Activated CD8-positive, alpha-beta memory T cell treated with anti-CD3 and anti-CD28 coated beads for 36 hours (primary cell): ENCODE measurements at regions not wholly inside any gene's neighbourhood (a gene's known extent, or its start where the extent isn't known, plus 50 kb on each side); places are given as distances from the start of the nearest gene placed in this dataset.

Experiments used
- CTCF ChIA-PET: fragments of 350-600 bp; sonication (Branson Sonifier 250); formaldehyde crosslinking; loops from one replicate; lab custom pipeline; 2021; ENCODE audit warnings: antibody characterized with exemption; lab: Charles Lee
- POLR2A ChIA-PET: fragments of 350-600 bp; sonication (Branson Sonifier 250); formaldehyde crosslinking; loops from one replicate; lab custom pipeline; 2021; ENCODE audit warnings: antibody characterized with exemption; lab: Charles Lee

DNA sequence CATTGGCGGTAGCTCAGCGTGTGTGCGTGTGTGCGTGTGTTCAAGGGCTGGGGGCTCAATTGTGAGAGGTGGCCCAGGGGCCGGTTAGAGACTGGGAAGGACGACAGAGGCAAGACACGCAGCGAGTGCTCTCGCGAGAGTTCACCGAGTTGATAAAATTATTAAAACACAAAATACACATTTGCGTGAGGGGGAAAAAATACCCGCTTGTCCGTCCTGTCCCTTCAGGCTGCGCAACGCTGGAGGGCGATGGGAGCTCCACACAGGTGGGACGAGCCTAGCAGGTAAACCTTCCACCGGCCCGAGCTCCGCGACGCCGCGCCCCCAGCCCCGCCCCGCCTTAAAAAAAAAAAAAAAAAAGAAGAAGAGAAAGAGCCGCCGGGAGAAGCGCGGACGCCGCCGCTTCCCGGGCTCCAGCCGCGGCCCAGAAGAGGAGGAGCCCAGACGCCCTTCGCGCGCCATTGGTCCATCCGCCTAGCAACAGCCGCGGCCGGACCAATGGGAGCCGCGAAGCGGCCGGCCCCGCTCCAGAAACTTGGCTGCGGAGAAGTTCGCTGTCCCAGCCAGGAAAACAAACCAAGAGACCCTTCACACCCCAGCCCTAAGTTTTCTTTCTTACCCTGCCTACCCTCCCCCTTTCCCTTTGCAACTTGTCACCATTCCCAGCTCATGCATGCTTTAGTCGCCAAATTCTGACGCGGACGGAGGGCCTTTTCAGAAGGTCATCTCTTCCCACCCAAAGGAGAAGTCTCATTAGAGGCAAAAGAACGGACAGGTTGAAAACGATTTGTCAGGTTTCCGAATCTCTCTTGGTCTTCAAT lies 169.9 kb upstream of the MAF start:
- ChIA-PET CTCF (interaction anchor here (1.3 kb wide), 1 partner anchor 16 kb away, joined by 3 read pairs; no protein-coding TSS in a partner anchor), POLR2A (no interaction called here)

DNA sequence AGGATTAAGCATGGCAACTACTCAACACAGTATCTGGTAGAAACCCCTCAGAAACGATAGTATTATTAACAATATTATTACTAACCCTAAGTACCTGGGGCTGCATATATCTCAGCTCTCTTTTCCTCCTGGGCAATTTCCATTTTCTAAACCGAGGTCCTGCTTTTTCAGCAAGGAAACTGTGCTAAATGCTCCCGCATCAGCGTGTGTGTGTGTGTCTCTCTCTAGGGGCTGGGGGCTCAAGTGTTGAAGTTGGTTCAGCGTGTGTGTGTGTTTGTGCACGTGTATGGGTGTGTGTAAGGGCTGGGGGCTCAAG lies 169.3 kb upstream of the MAF start:
- CTCF ChIA-PET: interaction anchor here (1.3 kb wide), 1 partner anchor 16 kb away, joined by 3 read pairs; no protein-coding TSS in a partner anchor
- POLR2A ChIA-PET: no interaction called here

DNA sequence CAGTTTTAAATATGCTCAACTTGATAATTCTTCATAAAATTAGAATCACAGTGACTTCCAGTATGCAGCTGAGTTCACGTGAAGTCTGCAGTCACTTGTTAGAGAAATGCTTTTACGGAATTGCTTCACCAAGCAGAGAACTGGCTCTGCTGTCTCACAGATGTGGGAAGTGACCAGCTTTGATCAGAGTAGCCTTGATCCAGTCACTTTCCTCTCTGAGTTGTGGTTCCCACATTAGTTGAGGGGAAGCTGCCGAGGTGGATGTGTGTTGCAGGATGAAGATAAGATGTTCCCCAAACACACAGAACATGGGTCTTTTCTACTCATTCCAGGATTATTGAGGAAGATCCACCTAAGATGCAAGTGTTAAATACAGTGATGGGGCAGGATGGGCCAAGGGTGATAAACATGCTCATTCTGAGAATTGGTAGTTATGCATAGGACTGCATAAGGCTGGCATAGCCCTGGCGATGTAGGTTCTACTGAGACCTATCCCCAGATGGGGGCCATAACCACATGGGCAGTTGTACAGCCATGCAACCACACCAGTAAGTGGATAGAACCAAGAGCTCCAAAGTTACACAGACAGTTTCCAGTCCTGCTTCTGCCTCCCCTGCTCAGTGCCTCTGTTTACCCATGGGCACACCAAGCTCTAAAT lies 168.9 kb upstream of the MAF start:
- CTCF ChIA-PET: interaction anchor here (1.3 kb wide), 1 partner anchor 15 kb away, joined by 3 read pairs; no protein-coding TSS in a partner anchor
- POLR2A ChIA-PET: no interaction called here

DNA sequence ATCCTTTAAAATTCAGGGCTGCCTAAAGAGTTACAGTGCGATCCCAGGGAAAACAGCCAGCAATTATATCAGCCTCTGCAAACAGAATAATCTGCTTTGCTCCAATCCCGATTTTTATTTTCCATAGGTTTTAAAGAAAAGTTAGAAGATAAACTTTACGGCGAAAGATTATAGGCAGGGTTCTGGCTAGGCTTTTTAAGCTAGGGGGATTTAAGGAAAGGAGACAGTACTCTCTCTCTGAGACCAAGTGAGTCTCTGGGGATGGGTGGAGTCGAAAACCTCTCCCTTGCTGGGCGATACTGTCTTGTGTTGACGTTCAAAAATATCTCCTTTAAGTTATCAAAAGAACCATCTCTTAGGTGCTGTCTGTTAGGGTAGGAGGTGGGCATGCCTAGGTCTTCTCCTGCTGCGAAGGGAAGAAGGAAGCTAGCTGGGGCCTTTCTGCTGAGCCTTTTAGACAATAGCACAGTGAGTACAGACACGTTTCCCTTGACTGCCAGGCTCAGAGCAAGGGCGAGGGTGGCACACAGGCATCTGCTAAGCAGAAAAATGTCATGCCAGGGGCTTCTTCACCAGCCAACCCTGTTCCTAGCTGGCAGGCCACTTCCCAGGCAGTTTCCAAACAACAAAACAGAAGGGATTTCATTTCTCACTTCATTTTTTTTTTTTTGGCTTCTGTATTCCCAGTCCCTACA lies 167.9 kb upstream of the MAF start:
- ChIA-PET POLR2A (no interaction called here), CTCF (no interaction called here)

DNA sequence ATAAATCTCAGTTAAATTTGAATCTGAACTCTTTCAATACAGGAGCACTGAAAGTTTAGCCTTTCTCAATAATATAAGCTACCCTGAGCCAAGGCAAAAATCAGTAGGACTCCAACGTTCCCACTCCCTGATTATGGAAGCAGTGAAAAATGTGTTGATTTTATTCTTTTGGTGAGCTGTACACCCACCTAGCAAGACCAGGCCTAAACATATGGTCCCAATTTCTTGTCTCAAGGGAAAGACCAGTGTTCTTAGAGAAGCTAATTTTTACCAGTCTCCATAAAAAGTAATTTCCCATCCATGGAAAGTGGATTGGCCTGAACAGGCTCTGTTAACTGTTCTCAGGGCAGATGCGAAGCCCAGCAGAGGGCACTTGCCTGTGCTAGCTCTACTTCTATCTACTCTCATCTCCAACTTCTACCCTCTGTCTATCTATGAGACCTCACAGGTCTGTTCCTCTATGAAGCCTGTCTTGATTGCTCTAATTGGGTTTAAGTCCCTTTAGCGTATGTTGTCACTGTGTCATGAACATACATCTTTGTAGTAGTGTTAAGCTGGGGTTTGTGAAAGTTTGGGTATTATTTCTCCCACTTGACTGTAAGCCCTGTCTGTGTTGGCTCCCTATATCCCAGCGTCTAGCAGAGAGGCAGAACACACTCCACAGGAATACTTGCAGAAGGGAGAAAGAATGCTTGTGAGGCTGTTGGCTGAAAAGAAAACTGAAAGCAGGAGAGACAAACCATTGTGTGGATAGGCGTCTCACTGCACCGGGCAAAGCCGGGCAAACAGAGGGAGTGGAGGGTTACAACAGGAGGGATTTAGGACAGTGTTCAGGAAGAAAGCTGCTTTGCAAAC lies 167.1 kb upstream of the MAF start:
- POLR2A ChIA-PET: no interaction called here
- CTCF ChIA-PET: no interaction called here

DNA sequence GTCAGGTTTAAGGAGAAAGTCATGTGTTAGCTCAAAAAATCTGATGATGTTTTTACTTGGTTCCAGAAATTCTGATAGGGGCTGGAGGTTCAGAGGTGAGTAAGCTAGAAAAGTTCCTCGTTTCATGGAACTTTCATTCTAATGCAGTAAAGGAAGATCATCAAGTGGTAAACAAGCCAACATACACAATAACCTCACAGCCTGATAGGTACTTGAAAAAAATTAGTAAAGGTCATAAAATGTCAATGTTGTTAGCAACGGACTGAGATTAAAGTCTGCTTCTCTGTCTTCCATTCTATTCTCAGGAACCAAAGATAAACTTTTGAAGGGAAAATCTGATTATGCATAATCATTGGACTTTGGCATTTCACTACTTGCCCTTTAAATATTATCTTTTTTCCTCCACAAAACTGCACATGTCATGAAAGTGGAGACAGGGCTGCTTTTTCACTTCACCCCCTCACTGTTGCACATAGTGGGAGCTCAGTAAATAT lies 165.4 kb upstream of the MAF start:
- CTCF ChIA-PET: no interaction called here
- POLR2A ChIA-PET: no interaction called here

DNA sequence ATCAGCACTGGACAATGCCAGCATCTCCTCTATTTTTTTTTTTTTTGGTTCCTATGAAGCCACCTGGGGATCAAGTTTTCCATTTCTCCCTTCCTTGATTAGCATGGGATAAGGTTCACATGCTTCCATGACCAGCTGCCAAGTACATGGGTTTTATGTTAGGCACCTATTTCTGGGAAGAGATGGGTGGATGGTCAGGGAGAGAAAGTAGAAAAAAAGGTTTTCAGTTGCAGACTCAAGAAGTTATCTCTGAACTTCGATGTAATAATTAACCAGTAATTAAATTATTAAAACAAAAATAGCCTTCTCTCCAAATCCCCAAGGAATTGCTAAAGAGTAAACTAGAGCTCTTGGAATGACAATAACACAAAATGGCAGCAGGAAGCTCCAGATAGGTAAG lies 164.9 kb upstream of the MAF start:
- CTCF ChIA-PET: interaction anchor here (0.7 kb wide), 1 partner anchor 20 kb away, joined by 3 read pairs; no protein-coding TSS in a partner anchor
- POLR2A ChIA-PET: no interaction called here

DNA sequence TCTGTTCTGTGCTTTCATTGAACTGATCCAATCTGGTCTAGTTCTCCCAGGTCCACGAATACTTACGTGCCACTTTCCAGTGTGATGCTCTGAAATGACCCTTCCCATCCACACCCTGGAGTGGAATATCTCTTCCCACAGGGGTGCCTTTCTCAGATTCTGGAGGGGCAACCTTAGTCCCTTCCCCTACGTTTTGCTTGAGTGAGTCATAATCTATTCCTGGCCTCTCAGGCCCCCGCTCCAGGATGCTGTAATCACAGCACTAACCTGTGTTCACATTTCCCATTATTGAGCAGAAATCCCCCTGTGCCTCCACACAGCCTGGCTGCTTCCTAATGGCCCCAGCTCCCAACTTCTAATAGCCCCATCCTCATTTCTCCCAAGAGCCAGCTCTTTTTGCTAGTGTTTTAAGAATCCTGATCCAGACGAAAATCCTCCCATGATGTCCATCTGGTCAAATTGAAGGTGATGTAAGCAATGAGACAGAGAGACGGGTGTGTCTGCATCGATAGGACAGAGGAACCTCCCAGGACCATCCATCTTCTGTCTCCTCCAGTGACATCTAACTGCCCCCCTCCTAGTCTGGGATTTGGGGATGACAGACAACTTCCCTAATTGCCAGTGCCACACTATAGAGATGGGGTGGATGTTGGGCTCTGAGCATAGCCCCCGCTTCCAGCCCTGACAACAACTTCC lies 164.0 kb upstream of the MAF start:
- ChIA-PET POLR2A (interaction anchor here (0.6 kb wide), 1 partner anchor 16 kb away, joined by 3 read pairs; no protein-coding TSS in a partner anchor), CTCF (interaction anchor here (0.7 kb wide), 1 partner anchor 19 kb away, joined by 3 read pairs; no protein-coding TSS in a partner anchor)

DNA sequence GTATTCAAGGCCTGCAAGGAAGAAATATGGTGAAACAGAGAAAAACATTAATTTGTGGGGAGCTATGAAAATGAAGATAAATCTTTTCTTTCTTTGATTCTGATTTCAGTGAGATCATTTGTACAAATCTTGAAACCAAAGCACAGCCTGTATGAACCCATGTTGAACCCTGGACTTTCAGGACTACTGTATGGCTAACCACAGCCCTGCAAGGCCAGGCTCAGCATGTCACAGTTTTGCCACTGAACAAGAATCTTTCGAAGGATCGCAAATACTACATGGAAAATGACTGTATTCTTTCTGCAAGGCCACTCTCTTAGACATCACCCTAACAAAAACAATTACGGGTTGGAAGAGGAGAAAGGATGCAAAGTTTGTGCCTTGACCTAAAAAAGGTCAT lies 161.7 kb upstream of the MAF start:
- ChIA-PET CTCF (no interaction called here), POLR2A (no interaction called here)

DNA sequence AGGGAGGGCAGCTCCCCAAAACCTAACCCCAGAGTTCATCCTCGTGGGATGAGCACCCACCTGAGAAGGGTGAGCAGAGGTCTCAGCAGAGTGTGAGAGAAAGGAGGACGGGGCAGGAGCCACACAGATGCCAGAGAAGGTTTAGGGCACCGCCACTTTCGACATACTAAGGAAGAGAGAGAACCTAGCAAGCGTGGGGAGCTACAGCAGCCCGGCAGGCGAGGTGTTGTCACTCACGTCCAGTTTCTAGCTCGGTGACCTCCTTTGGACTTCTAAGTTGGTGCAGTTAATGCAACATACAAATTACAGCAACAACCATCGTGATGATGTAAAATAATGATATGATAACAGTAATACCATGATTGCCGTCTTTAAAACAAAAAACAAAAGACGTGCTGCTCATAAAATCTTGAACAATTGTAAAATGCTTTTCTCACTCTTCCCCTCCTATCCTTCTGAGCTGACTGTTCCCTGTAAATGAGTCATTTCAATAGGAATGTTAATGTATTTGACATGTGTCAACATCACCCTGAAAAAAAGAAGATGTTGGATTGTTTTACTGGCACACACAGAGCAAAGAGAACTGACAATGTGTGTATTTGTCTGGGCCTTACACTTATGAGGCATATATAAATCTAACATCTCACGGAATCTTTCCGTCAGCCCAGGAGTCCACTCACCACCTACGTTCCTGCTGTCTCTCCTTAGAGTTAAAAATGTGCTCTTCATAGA lies 158.2 kb upstream of the MAF start:
- CTCF ChIA-PET: no interaction called here
- POLR2A ChIA-PET: no interaction called here

DNA sequence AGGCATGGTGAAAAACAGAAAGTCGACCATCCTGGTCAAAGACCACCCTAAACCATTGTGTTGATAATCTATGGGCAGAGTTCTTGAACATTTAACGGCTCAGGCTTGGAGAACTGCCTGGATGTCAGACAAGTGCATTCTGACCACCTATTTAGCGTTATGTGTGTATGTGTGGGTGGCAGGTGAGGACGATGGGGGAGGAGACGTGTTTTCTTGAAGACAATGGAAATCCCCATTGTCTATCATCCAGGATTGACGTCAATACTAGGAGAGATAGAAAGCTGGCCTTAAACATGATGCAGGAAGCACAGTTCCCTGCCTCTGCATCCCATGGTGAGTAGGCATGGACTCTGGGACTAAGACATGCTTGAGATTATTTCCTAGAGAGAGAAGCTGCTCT lies 157.4 kb upstream of the MAF start:
- POLR2A ChIA-PET: no interaction called here
- CTCF ChIA-PET: no interaction called here

DNA sequence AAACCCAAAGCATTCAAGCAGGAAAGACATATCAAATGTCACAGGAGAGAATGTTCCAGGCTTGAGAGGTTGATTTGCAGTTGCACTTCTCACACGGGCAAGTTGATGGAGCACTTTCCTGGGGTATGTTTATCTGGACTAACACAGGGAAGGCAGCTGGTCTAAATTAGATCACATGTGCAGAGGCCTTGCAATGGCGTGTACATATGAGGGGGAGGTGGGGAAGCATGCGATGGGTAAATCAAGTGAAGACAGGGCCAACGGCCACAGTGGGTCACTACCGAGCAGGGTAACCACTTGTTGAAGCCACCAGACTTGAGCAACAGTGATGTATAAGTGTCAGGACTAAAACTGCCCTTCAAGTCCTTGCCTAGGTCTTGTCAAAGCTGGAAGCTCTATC lies 156.6 kb upstream of the MAF start:
- ChIA-PET CTCF (no interaction called here), POLR2A (no interaction called here)

DNA sequence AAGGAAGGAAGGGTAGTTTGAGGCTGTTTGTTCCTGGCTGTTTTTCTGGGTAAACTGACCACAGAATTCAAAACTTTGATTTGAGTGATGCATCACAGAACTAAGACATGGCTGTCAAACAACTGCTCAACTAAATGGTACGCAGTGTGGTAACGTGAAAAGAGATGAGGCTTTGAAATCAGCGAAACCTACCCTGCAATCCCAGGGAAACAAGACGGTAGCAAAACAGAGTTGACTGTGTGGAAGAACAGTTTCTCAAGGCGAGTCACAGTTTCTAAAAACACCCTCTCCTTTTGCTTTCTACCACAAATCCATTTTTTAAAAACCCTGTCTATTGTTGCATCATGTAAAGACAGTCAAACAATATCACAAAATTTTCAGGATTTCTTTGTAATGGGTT lies 156.0 kb upstream of the MAF start:
- CTCF ChIA-PET: no interaction called here
- POLR2A ChIA-PET: no interaction called here

DNA sequence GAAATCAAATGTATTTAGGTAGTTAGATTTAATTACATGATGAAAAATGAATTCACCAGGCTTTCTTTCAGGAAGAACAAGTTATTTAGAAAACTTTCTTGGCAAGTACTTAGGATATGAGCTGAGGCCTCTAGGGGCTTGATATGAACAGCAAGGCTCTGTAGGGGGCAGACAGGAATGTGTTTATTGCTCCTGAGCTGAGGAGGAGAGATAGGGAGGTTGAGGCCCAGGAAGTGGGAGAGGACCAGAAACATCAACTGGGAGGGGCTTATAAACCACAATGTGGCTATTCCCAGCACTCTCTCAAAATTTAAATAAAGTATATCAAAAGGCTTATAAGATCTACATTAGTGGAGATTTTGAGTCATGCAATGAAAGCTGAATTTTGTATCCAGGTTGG lies 154.0 kb upstream of the MAF start:
- POLR2A ChIA-PET: no interaction called here
- CTCF ChIA-PET: interaction anchor here (1.4 kb wide), 1 partner anchor 16 kb away, joined by 3 read pairs; no protein-coding TSS in a partner anchor

DNA sequence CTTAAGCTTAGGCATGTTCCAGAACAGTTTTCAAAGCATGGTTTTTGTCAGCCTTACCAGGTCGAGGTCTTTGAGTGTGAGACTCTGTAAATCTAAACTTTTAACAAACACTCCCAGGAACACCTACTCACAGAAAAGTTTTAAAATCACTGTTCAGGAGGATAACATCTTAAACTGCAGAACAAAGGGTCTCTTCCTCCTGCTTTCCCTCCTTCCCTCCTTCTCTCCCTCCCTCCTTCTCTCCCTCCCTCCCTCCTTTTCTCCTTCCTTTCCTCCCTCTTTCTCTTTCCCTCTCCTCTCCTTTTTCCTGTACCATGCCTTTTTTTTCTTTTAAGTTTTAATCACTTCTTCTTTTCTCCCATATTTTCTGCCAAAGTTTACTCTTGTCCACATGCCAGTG lies 153.5 kb upstream of the MAF start:
- POLR2A ChIA-PET: no interaction called here
- CTCF ChIA-PET: interaction anchor here (1.4 kb wide), 1 partner anchor 16 kb away, joined by 3 read pairs; no protein-coding TSS in a partner anchor

DNA sequence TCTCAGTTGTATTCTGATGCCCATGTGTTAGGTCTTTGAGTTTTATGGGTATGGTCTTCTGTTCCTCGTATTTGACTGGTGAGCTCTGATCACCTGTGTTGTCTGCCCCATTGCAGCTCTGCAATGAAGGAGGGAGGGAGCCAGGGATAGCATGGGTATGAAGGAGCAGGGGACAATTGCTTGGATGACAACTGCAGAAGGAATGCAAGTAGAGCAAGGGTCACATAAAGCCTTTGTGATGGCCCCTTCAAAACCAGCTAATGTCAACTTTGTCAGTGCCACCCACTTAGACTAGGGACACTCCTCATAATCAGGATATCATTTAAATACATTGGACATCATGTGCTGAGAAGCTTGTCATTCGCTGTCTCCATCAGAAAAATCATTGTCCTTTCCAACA lies 152.7 kb upstream of the MAF start:
- POLR2A ChIA-PET: no interaction called here
- CTCF ChIA-PET: interaction anchor here (1.4 kb wide), 1 partner anchor 17 kb away, joined by 3 read pairs; no protein-coding TSS in a partner anchor

DNA sequence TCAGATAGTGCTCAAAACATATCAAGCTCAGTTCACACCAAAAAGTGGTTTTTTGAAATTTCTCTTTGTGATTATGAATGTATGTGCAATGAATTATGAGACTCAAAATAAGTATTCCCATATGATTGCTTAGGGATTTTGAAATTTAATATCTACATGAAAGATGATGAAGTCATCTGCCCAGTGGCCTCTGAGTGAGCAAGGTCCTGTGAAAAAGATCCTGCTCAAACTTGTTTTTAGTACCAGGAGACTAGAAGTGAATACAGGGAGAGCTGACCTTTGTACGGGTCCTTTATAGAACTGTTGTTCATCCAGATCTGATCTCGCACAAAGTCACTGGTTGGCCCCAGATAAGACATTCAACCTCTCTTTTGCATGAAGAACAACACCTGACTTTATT lies 151.9 kb upstream of the MAF start:
- ChIA-PET POLR2A (no interaction called here), CTCF (no interaction called here)
